GM19455 (cell line): ENCODE measurements at regions not wholly inside any gene's neighbourhood (a gene's known extent, or its start where the extent isn't known, plus 50 kb on each side); places are given as distances from the start of the nearest gene placed in this dataset.
"Not testable (repeated sequence)": the region's sequence is repeated elsewhere in the genome, so short reads cannot be mapped to it uniquely, and the experiment has no call there.

Source experiments
- ATAC-seq: cut with Tn5 transposase; IDR thresholded peaks from one replicate; pipeline ENCODE4 v1.9.1; 2021; ENCODE audit not compliant: unreplicated experiment

DNA sequence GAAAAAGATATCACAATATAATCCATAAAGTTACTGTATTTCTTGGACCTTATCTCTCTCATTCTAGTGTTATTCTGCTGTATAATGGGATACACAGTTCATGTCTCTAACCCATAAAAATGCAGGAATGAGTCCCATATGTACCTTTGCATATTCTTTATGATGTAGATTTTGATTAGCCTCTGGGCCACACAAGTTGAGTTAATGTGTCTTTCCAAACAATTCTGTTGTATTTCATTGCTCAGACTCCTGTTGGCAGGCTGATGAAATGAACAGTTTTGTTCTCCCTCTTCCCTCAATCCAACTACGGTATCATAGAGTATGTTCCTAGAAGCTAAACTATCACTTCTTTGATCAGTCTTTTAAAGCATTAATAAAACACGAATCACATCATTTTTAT lies 113.2 kb upstream of the SATB2 start:
- ATAC-seq = no peak

GRCh38 chr2:199569336-199569735 lies 111.6 kb upstream of the SATB2 start:
- ATAC-seq = no peak

DNA sequence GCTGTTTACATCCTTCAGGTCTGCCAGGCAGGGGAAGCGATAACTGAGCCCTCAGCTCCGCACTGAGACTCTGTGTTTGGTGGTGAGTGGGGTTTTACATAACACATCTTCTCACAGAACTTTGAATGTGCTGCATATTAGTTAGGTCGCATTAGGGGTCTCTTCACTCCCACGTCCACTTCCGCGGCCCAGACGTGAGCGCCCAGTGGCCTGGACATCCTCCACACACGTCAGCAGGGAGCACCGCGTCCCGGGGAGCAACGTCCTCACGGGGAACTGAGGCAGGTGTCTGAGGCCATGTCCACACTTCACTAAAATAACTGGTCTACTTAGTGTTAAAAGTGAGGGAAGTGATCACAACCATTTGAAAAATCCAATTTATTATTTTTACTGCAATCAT lies 100.4 kb upstream of the SATB2 start:
- no peak for ATAC-seq

- no peak for ATAC-seq
Measured at GRCh38 chr2:199556527-199557285, 99.0 kb upstream of the SATB2 start.

DNA sequence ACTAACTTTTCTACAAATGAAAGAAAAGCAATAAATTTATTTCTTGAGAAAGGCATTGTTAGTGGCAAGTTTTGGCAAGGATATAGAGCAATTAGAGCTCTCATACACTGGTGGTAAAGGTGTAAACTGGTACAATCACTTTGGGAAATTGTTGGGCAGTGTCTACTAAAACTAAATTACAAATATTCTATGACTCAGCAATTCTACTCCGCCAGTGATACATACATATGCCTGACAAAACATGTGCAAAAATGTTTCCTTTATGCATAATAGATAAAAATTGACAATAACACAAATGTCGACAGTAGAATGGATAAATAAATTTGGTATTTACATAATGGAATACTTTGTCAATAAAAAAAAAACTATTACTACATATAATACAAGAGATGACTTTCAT lies 96.3 kb upstream of the SATB2 start:
- ATAC-seq = no peak

GRCh38 chr2:199552141-199552540 lies 94.4 kb upstream of the SATB2 start:
- no peak for ATAC-seq

GRCh38 chr2:199543606-199544172 lies 86.0 kb upstream of the SATB2 start:
- no peak for ATAC-seq

- ATAC-seq = no peak
Measured at GRCh38 chr2:199535445-199536177, 77.9 kb upstream of the SATB2 start.

GRCh38 chr2:199533873-199534272 lies 76.1 kb upstream of the SATB2 start:
- not testable (repeated sequence) for ATAC-seq

DNA sequence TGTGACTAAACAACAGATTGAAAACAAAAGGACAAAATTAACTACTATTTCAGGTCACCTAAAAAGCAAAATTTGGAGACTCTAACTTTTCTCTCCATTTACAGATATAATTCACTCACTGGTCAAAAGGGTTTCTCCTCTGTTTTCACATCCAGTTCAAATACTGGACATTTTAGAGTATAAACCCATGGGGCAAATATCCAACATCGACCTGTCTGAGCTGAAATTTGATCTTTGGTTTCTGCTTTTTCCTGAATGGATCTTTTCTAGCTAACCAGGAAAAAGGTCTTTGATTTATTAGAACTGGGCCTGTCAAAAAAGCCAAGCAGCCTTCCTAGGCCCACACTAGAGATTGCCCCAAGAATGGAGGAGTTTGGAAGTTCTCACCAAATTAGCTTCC lies 69.3 kb upstream of the SATB2 start:
- no peak for ATAC-seq

- no peak for ATAC-seq
Measured at GRCh38 chr2:199524689-199525574, 67.2 kb upstream of the SATB2 start.

DNA sequence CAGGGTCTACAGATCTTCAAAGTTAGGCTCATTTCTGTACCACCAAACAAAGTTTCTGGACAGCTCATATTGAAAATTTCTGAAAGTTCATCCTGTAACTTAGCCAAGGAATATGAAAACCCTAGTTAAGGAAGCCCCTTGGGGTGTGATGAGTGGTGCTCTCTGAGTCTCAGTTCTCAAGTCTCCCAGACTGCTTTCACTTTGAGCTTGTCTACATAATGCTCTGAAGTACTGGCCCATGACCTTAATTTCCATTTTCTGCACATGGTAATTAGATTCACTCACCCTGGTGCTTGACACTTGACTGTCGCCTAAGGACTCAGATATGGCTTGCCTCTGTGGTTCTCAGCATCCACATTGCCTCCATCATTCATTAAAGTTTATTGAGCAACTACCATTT lies 51.7 kb upstream of the SATB2 start:
- no peak for ATAC-seq
